ENCODE measurements at regions not wholly inside any gene's neighbourhood (a gene's known extent, or its start where the extent isn't known, plus 50 kb on each side); places are given as distances from the start of the nearest gene placed in this dataset.

DNA sequence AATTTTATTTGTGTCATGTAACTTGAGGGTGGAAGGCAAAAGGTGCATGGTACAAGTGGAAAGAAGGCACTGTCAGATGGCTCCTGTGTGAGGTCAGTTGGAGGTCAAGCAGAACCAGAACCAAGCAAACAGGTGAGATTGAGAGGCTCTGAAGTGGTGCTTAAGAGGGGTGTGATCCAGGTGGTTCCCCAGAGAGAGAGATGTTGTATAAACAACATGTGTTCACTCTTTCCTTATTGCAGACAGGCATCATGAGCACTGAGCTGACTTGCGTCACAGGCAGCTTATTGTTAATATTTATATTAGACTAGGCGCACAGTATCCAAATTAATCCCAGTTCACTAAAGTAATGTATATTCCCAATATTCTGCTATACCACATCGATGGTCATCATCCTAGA lies 56.8 kb downstream of the CXCL13 start:
- DNase-seq: peak; percentile 97
